Stimulated activated naive CD8-positive, alpha-beta T cell treated with anti-CD3 and anti-CD28 coated beads, Interleukin-15, Interleukin-2, amounts not matched to agents 100 ng/mL and 50 ng/mL, for 24 hours (primary cell): ENCODE measurements at regions not wholly inside any gene's neighbourhood (a gene's known extent, or its start where the extent isn't known, plus 50 kb on each side); places are given as distances from the start of the nearest gene placed in this dataset.
"Not testable (repeated sequence)": the region's sequence is repeated elsewhere in the genome, so short reads cannot be mapped to it uniquely, and the experiment has no call there.

ENCODE experiments used
- H3K27ac Mint-ChIP-seq: one replicate; pipeline ENCODE4 v1.8.0; 2021; ENCODE audit warnings: mild to moderate bottlenecking, mixed read lengths
- H3K27me3 Mint-ChIP-seq: one replicate; pipeline ENCODE4 v1.8.0; 2021; ENCODE audit warnings: mixed read lengths
- H3K36me3 Mint-ChIP-seq: one replicate; pipeline ENCODE4 v1.8.0; 2021; ENCODE audit warnings: low read depth, mixed read lengths
- H3K4me1 Mint-ChIP-seq: one replicate; pipeline ENCODE4 v1.8.0; 2021; ENCODE audit warnings: low read depth, mixed read lengths
- H3K4me3 Mint-ChIP-seq: one replicate; pipeline ENCODE4 v1.8.0; 2021; ENCODE audit warnings: mild to moderate bottlenecking, mixed read lengths
- H3K9me3 Mint-ChIP-seq: one replicate; pipeline ENCODE4 v1.8.0; 2021; ENCODE audit warnings: mixed read lengths

DNA sequence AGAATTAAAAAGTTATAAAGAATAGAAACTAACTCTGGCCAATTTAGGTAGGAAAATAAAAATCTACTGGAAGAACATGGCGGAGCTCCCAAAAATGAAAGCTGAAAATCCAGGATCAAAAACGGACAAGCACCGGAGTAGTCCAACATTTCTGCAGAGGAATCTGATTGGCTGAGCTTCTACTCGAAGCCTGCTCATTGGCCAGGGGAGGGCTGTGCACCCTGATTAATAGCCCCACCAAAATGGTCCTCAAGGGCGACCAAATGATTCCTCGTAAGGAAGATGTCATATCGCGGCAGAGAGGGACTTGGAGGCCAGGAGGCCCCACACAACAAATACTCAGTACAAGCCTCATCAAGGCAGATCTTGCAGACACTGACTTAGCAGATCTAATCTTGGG is 900.7 kb downstream of the UQCRFS1 start:
- no peaks in the 10 kb centered on the region for H3K27me3 Mint-ChIP-seq
- H3K36me3 Mint-ChIP-seq: no peaks in the 10 kb centered on the region
- no peak overlapping the region for H3K4me3 Mint-ChIP-seq
- H3K4me1 Mint-ChIP-seq: no peaks in the 10 kb centered on the region
- H3K27ac Mint-ChIP-seq: no peak overlapping the region
- H3K9me3 Mint-ChIP-seq: no peaks in the 10 kb centered on the region

DNA sequence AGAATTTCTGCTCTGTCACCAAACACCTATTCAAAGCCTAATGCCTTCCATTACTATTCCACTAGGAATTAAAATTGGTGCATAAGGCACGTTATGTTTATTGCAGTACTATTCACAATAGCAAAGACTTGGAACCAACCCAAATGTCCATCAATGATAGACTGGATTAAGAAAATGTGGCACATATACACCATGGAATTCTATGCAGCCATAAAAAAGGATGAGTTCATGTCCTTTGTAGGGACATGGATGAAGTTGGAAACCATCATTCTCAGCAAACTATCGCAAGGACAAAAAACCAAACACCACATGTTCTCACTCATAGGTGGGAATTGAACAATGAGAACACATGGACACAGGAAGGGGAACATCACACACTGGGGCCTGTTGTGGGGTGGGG is 902.1 kb downstream of the UQCRFS1 start:
- not testable (repeated sequence) for H3K4me3 Mint-ChIP-seq, H3K36me3 Mint-ChIP-seq, H3K27me3 Mint-ChIP-seq, H3K27ac Mint-ChIP-seq, H3K9me3 Mint-ChIP-seq, H3K4me1 Mint-ChIP-seq

- Mint-ChIP-seq H3K36me3 (no peaks in the 10 kb centered on the region), H3K9me3 (no peaks in the 10 kb centered on the region), H3K27ac (no peak overlapping the region), H3K4me3 (no peak overlapping the region), H3K27me3 (no peaks in the 10 kb centered on the region), H3K4me1 (no peaks in the 10 kb centered on the region)
Measured at GRCh38 chr19:28309070-28309469, 903.9 kb downstream of the UQCRFS1 start.

GRCh38 chr19:28307963-28308362 is 905.0 kb downstream of the UQCRFS1 start:
- H3K4me3 Mint-ChIP-seq: no peak overlapping the region

GRCh38 chr19:28307487-28307886 is 905.5 kb downstream of the UQCRFS1 start:
- Mint-ChIP-seq H3K9me3 (no peaks in the 10 kb centered on the region), H3K27me3 (no peaks in the 10 kb centered on the region), H3K4me3 (no peak overlapping the region), H3K27ac (no peak overlapping the region), H3K4me1 (no peaks in the 10 kb centered on the region), H3K36me3 (no peaks in the 10 kb centered on the region)

More at GRCh38 chr19:28307963-28308362, 905.0 kb downstream of the UQCRFS1 start:
- Mint-ChIP-seq H3K27ac (no peak overlapping the region), H3K9me3 (no peaks in the 10 kb centered on the region), H3K36me3 (no peaks in the 10 kb centered on the region), H3K4me1 (no peaks in the 10 kb centered on the region), H3K27me3 (no peaks in the 10 kb centered on the region)

DNA sequence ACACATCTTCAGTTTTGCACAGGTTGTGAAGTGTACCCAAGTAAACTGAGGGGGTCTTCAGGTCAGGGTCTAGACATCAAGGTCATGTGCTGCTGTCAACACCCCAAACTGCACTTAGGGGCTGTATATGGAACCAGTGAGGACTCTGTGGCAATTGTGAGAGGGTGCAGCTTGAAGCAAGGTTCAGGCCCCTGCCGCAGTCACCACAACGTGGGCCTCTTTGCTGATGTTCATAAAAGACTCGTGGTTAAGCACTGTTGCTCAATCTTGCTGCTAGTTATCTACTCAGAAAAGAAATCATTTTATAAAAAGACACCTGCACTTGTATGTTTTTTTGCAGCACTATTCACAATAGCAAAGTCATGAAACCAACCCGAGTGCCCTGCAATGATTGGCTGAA is 907.4 kb downstream of the UQCRFS1 start:
- Mint-ChIP-seq H3K36me3 (no peaks in the 10 kb centered on the region), H3K27me3 (no peaks in the 10 kb centered on the region), H3K4me3 (no peak overlapping the region), H3K27ac (no peak overlapping the region), H3K9me3 (no peaks in the 10 kb centered on the region), H3K4me1 (no peaks in the 10 kb centered on the region)

DNA sequence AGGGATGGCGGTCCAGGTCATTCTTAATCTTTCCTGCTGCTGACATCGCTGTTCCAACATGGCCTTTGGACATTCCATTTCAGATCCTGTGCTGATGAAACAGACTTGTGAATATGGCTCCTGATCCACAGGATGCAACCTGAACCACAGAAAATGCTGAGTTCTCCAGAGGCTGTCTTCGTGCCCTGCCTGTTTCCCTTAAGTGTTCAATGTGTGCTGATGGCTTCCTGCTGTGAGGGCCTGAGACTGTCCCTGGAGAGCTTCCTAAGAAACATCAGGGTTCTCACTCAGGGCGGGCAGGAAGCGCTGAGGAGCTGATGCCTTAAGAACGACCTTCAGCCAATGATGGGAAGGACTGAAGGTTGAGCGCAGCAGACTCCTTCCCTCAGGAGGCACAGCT is 909.4 kb downstream of the UQCRFS1 start:
- Mint-ChIP-seq H3K9me3 (no peaks in the 10 kb centered on the region), H3K27me3 (no peaks in the 10 kb centered on the region), H3K4me1 (no peaks in the 10 kb centered on the region), H3K27ac (no peak overlapping the region), H3K36me3 (no peaks in the 10 kb centered on the region), H3K4me3 (no peak overlapping the region)

- no peaks in the 10 kb centered on the region for H3K27me3 Mint-ChIP-seq
- no peaks in the 10 kb centered on the region for H3K4me1 Mint-ChIP-seq
- no peaks in the 10 kb centered on the region for H3K9me3 Mint-ChIP-seq
- no peak overlapping the region for H3K27ac Mint-ChIP-seq
- no peaks in the 10 kb centered on the region for H3K36me3 Mint-ChIP-seq
- no peak overlapping the region for H3K4me3 Mint-ChIP-seq
Measured at GRCh38 chr19:28301961-28302360, 911.0 kb downstream of the UQCRFS1 start.

- H3K9me3 Mint-ChIP-seq: no peaks in the 10 kb centered on the region
- no peak overlapping the region for H3K27ac Mint-ChIP-seq
- no peaks in the 10 kb centered on the region for H3K36me3 Mint-ChIP-seq
- no peak overlapping the region for H3K4me3 Mint-ChIP-seq
- H3K27me3 Mint-ChIP-seq: no peaks in the 10 kb centered on the region
- no peaks in the 10 kb centered on the region for H3K4me1 Mint-ChIP-seq
Measured at GRCh38 chr19:28301463-28301862, 911.5 kb downstream of the UQCRFS1 start.

DNA sequence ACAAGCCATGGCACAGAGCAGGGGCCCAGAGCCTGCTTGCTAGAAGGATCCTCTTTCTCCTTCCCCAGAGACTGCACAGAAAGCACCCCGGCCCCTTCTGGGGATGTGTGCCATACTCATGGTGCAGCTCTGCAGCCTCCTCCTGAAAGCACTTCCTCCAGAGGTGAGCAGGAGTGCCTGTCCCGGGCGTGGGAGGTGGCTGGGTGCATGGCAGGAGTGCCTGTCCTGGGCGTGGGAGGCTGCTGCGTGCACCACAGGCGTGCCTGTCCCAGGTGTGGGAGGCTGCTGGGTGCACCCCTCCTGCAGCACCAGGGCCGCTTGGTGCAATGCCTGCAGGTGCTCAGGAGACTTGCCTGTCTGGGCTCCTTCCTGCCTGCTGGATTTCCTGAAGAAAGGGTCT is 913.3 kb downstream of the UQCRFS1 start:
- H3K27me3 Mint-ChIP-seq: no peaks in the 10 kb centered on the region
- H3K9me3 Mint-ChIP-seq: peaks cover 6% of the 10 kb centered on the region
- H3K4me3 Mint-ChIP-seq: no peak overlapping the region
- no peaks in the 10 kb centered on the region for H3K4me1 Mint-ChIP-seq
- H3K36me3 Mint-ChIP-seq: no peaks in the 10 kb centered on the region
- H3K27ac Mint-ChIP-seq: no peak overlapping the region

- H3K4me3 Mint-ChIP-seq: no peak overlapping the region
- H3K4me1 Mint-ChIP-seq: no peaks in the 10 kb centered on the region
- peaks cover 6% of the 10 kb centered on the region for H3K9me3 Mint-ChIP-seq
- H3K27me3 Mint-ChIP-seq: no peaks in the 10 kb centered on the region
- H3K36me3 Mint-ChIP-seq: no peaks in the 10 kb centered on the region
- no peak overlapping the region for H3K27ac Mint-ChIP-seq
Measured at GRCh38 chr19:28297586-28298157, 915.3 kb downstream of the UQCRFS1 start.

DNA sequence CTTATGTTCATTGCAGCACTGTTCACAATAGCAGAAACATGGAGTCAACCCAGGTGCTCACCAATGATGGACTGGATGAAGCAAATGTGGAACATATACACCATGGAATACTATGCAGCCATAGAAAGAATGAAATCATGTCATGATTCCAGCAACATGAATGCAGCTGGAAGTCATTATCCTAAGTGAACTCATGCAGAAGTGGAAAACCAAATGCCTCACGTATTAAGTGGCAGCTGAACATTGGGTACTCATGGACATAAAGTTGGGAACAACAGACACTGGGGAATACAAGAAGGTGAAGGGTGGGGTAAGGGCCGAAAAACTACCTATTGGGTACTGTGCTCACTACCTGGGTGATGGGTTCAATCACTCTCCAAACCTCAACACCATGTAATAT is 915.9 kb downstream of the UQCRFS1 start:
- Mint-ChIP-seq H3K27me3 (no peaks in the 10 kb centered on the region), H3K9me3 (peaks cover 6% of the 10 kb centered on the region), H3K27ac (no peak overlapping the region), H3K4me1 (no peaks in the 10 kb centered on the region), H3K4me3 (no peak overlapping the region), H3K36me3 (no peaks in the 10 kb centered on the region)

- Mint-ChIP-seq H3K4me1 (no peaks in the 10 kb centered on the region), H3K36me3 (no peaks in the 10 kb centered on the region), H3K9me3 (peaks cover 6% of the 10 kb centered on the region), H3K4me3 (no peak overlapping the region), H3K27me3 (no peaks in the 10 kb centered on the region), H3K27ac (no peak overlapping the region)
Measured at GRCh38 chr19:28296506-28296905, 916.4 kb downstream of the UQCRFS1 start.

DNA sequence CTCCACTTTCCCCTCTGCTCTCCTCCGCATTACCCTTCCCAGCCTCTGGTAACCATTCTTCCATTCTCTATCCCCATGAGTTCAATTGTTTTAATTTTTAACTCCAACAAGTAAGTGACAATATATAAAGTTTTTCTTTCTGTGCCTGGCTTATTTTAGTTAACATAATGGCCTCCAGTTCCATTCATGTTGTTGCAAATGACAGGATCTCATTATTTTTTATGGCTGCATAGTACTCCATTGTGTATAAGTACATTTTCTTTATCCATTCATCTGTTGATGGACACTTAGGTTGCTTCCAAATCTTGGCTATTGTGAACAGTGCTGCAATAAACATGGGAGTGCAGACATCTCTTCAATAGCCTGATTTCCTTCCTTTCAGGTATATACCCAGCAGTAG is 918.0 kb downstream of the UQCRFS1 start:
- not testable (repeated sequence) for H3K4me1 Mint-ChIP-seq, H3K4me3 Mint-ChIP-seq, H3K27me3 Mint-ChIP-seq, H3K9me3 Mint-ChIP-seq, H3K36me3 Mint-ChIP-seq, H3K27ac Mint-ChIP-seq

- Mint-ChIP-seq H3K27ac (no peak overlapping the region), H3K4me1 (no peaks in the 10 kb centered on the region), H3K27me3 (no peaks in the 10 kb centered on the region), H3K4me3 (no peak overlapping the region), H3K36me3 (no peaks in the 10 kb centered on the region), H3K9me3 (peaks cover 6% of the 10 kb centered on the region)
Measured at GRCh38 chr19:28294395-28294794, 918.6 kb downstream of the UQCRFS1 start.

- peaks cover 6% of the 10 kb centered on the region for H3K9me3 Mint-ChIP-seq
- no peaks in the 10 kb centered on the region for H3K36me3 Mint-ChIP-seq
- no peak overlapping the region for H3K27ac Mint-ChIP-seq
- H3K27me3 Mint-ChIP-seq: no peaks in the 10 kb centered on the region
- no peak overlapping the region for H3K4me3 Mint-ChIP-seq
- no peaks in the 10 kb centered on the region for H3K4me1 Mint-ChIP-seq
Measured at GRCh38 chr19:28293685-28294084, 919.3 kb downstream of the UQCRFS1 start.
